ENCODE measurements at regions not wholly inside any gene's neighbourhood (a gene's known extent, or its start where the extent isn't known, plus 50 kb on each side); places are given as distances from the start of the nearest gene placed in this dataset.
"Not testable (repeated sequence)": the region's sequence is repeated elsewhere in the genome, so short reads cannot be mapped to it uniquely, and the experiment has no call there.

DNA sequence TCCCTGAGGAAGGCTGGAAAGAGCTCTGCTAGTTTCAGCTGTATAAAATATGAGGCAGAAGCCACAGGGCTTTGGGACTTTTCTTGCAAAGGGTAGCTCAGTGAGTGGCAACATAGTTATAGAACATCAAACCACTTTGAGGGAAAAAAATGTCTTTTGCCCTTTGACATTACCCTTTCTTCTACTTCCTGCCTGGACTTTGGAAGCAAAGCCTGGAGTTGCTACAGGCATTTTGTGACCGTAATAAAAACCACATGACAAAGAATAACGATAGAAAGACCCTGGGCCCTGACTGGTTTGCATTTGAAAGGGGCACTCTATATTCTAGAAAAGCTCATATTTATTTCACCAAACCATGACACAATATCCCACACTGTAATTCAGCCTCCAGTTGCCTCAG lies 440.9 kb downstream of the DIRAS2 start:
- TF ChIP-seq EZH2 (IDR thresholded peaks at IDR 0.05; ENCODE audit: borderline replicate concordance, low read depth, low read length, poor library complexity, severe bottlenecking) = no peak
- TF ChIP-seq, protein P1, sequence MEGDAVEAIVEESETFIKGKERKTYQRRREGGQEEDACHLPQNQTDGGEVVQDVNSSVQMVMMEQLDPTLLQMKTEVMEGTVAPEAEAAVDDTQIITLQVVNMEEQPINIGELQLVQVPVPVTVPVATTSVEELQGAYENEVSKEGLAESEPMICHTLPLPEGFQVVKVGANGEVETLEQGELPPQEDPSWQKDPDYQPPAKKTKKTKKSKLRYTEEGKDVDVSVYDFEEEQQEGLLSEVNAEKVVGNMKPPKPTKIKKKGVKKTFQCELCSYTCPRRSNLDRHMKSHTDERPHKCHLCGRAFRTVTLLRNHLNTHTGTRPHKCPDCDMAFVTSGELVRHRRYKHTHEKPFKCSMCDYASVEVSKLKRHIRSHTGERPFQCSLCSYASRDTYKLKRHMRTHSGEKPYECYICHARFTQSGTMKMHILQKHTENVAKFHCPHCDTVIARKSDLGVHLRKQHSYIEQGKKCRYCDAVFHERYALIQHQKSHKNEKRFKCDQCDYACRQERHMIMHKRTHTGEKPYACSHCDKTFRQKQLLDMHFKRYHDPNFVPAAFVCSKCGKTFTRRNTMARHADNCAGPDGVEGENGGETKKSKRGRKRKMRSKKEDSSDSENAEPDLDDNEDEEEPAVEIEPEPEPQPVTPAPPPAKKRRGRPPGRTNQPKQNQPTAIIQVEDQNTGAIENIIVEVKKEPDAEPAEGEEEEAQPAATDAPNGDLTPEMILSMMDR (conservative IDR thresholded peaks at IDR 0.05; ENCODE audit: low read depth, low read length) = no peak
- Histone ChIP-seq H3K27ac (ENCODE audit: low read depth, low read length, poor library complexity, severe bottlenecking) (no peak overlapping the region), H3K4me3 (ENCODE audit: low read depth, low read length, poor library complexity, severe bottlenecking) (no peak overlapping the region), H3K9me3 (ENCODE audit: low read depth, low read length, poor library complexity, severe bottlenecking) (no peaks in the 10 kb centered on the region), H3K27me3 (replicated peaks; ENCODE audit: insufficient read depth, low read depth, low read length, poor library complexity) (no peaks in the 10 kb centered on the region), H3K4me1 (ENCODE audit: insufficient read depth, low read length, poor library complexity, severe bottlenecking) (no peaks in the 10 kb centered on the region), H3K36me3 (ENCODE audit: insufficient read depth, low read length, poor library complexity, severe bottlenecking) (no peaks in the 10 kb centered on the region)
- CTCF ChIA-PET = no interaction called here
- POLR2A ChIA-PET (ENCODE audit: low non-redundant PET) = no interaction called here
- no peak for DNase-seq (ENCODE audit: low spot score)
- BruUV-seq (replicated peaks) = no TSS peak
- intact Hi-C loops (cut with micrococcal nuclease; ENCODE audit: unreplicated experiment) = no loop called here

DNA sequence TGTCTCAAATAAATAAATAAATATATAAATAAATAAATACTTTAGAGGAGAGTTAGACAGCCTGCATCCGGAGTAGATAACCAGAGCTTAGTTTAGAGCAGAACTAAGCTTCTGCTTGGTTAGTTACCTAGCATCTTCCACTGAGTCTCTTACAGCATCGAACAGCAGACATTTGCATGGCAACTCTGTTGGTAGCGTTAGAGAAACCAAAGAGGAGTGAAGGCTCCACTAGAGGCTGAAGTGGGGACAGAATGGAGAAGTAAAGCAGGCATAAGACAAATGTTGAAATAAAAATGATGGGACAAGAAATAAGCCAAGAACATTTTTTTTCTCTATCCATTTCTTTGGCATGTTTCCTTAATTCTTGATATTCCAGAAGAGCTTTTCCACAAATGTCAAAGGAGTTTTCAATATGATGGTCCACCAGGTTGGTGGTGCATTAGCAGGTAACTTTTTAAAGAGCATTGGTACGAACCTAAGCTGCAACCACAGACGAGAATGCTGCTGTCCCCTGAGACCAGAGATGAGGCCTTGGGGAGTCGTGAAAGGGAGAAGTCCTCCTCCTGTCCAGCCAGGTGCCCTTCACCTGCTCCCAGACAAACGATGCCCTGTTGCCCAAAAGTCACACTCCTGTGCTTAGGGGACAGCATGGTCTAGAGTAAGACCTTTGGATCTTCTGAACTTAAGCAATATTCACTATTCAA lies 438.3 kb downstream of the DIRAS2 start:
- no TSS peak for BruUV-seq (replicated peaks)
- POLR2A ChIA-PET (ENCODE audit: low non-redundant PET) = no interaction called here
- TF ChIP-seq EZH2 (IDR thresholded peaks at IDR 0.05; ENCODE audit: borderline replicate concordance, low read depth, low read length, poor library complexity, severe bottlenecking) = no peak
- TF ChIP-seq, protein P1 (conservative IDR thresholded peaks at IDR 0.05; ENCODE audit: low read depth, low read length) = no peak
- no peak for DNase-seq (ENCODE audit: low spot score)
- CTCF ChIA-PET = no interaction called here
- Histone ChIP-seq H3K27ac (ENCODE audit: low read depth, low read length, poor library complexity, severe bottlenecking) (no peak overlapping the region), H3K4me3 (ENCODE audit: low read depth, low read length, poor library complexity, severe bottlenecking) (no peak overlapping the region), H3K36me3 (ENCODE audit: insufficient read depth, low read length, poor library complexity, severe bottlenecking) (no peaks in the 10 kb centered on the region), H3K27me3 (replicated peaks; ENCODE audit: insufficient read depth, low read depth, low read length, poor library complexity) (no peaks in the 10 kb centered on the region), H3K4me1 (ENCODE audit: insufficient read depth, low read length, poor library complexity, severe bottlenecking) (no peaks in the 10 kb centered on the region), H3K9me3 (ENCODE audit: low read depth, low read length, poor library complexity, severe bottlenecking) (no peaks in the 10 kb centered on the region)
- intact Hi-C loops (cut with micrococcal nuclease; ENCODE audit: unreplicated experiment) = no loop called here

DNA sequence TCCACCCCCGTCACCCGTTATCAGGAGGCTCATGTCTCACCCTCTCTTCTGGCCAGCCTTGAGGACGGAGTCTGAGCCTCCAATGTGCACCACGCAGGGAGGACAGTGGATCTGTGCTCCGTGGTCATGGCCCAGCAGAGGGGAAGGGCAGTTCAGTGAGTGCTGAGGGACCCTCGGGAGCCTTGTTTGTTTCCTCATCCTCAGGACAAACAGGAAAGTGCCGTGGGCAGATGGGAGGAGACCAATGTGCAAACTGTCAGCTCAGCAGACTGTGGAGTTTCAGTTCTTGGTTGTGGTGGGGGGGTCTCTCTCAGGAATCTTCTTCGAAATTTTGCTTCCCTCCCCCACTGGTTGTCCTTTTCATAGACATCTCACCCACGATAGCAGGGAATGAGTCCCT lies 429.6 kb downstream of the DIRAS2 start:
- intact Hi-C loops (cut with micrococcal nuclease; ENCODE audit: unreplicated experiment) = not testable (repeated sequence)

DNA sequence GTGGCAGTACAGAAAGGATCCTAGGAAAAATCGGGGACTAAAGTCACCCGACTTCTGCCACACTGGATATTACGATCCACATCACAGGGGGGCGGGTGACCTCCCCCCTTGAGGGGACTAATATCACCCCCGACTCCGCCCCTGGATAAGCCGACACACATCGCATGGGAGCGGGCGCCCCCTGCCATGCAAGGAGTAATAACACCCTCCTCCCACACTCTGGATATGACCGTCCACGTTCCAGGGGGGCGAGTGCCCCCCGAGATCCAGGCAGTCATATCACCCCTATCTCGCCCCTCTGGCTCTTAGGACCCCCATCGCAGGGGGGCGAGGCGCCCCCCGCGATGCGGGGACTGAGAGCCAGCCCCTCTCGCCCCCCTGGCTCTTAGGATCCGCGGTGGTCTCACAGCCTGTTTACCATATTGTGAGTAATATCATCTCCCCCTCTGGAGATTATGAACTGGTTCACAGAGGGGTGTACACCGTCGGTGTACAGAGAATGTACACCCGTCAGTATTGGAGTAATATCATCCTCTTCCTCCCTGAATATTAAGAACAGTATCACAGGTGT lies 423.0 kb downstream of the DIRAS2 start:
- H3K4me3 ChIP-seq (ENCODE audit: low read depth, low read length, poor library complexity, severe bottlenecking) = no peak overlapping the region
- no TSS peak for BruUV-seq (replicated peaks)
- CTCF ChIA-PET = no interaction called here

More for the DNA sequence above, 429.6 kb downstream of the DIRAS2 start:
- H3K27ac ChIP-seq (ENCODE audit: low read depth, low read length, poor library complexity, severe bottlenecking); H3K27me3 ChIP-seq (replicated peaks; ENCODE audit: insufficient read depth, low read depth, low read length, poor library complexity); H3K36me3 ChIP-seq (ENCODE audit: insufficient read depth, low read length, poor library complexity, severe bottlenecking); H3K4me1 ChIP-seq (ENCODE audit: insufficient read depth, low read length, poor library complexity, severe bottlenecking); CTCF ChIA-PET; DNase-seq (ENCODE audit: low spot score); H3K9me3 ChIP-seq (ENCODE audit: low read depth, low read length, poor library complexity, severe bottlenecking); H3K4me3 ChIP-seq (ENCODE audit: low read depth, low read length, poor library complexity, severe bottlenecking); BruUV-seq (replicated peaks); POLR2A ChIA-PET (ENCODE audit: low non-redundant PET): not testable (repeated sequence)

DNA sequence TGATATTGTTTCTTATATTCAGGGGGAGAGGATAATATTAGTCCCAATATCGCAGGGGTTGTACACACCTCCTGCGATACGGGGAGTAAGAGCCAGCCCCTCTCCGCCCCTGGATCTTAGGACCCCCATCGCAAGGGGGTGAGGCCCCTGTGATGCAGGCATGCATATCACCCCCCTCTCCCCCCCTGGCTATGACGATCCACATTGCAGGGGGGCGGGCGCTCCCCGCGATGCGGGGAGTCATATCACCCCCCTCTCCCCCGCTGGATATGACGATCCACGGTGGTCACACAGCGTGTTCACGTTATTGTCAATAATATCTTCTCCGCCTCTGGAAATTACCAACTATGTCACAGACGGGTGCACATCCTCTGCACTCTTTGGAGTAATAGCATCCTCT lies 420.7 kb downstream of the DIRAS2 start:
- H3K36me3 ChIP-seq (ENCODE audit: insufficient read depth, low read length, poor library complexity, severe bottlenecking); H3K4me3 ChIP-seq (ENCODE audit: low read depth, low read length, poor library complexity, severe bottlenecking); BruUV-seq (replicated peaks); intact Hi-C loops (cut with micrococcal nuclease; ENCODE audit: unreplicated experiment); CTCF ChIA-PET; H3K27me3 ChIP-seq (replicated peaks; ENCODE audit: insufficient read depth, low read depth, low read length, poor library complexity); DNase-seq (ENCODE audit: low spot score); POLR2A ChIA-PET (ENCODE audit: low non-redundant PET); H3K4me1 ChIP-seq (ENCODE audit: insufficient read depth, low read length, poor library complexity, severe bottlenecking); H3K9me3 ChIP-seq (ENCODE audit: low read depth, low read length, poor library complexity, severe bottlenecking); H3K27ac ChIP-seq (ENCODE audit: low read depth, low read length, poor library complexity, severe bottlenecking): not testable (repeated sequence)

More for the DNA sequence above, 423.0 kb downstream of the DIRAS2 start:
- POLR2A ChIA-PET (ENCODE audit: low non-redundant PET) = no interaction called here
- Histone ChIP-seq H3K4me1 (ENCODE audit: insufficient read depth, low read length, poor library complexity, severe bottlenecking) (no peaks in the 10 kb centered on the region), H3K36me3 (ENCODE audit: insufficient read depth, low read length, poor library complexity, severe bottlenecking) (no peaks in the 10 kb centered on the region), H3K27ac (ENCODE audit: low read depth, low read length, poor library complexity, severe bottlenecking) (no peak overlapping the region), H3K27me3 (replicated peaks; ENCODE audit: insufficient read depth, low read depth, low read length, poor library complexity) (no peaks in the 10 kb centered on the region), H3K9me3 (ENCODE audit: low read depth, low read length, poor library complexity, severe bottlenecking) (no peaks in the 10 kb centered on the region)
- DNase-seq (ENCODE audit: low spot score) = peak; percentile 34
- intact Hi-C loops (cut with micrococcal nuclease; ENCODE audit: unreplicated experiment) = loop anchor here (1.0 kb wide), 2 partner anchors 78 to 621 kb away; no protein-coding TSS in a partner anchor
- TF ChIP-seq, protein P1 (conservative IDR thresholded peaks at IDR 0.05; ENCODE audit: low read depth, low read length) = peak; percentile 65
- no peak for TF ChIP-seq EZH2 (IDR thresholded peaks at IDR 0.05; ENCODE audit: borderline replicate concordance, low read depth, low read length, poor library complexity, severe bottlenecking)
